Adrenal gland (tissue), 5 donors: ENCODE measurements at regions not wholly inside any gene's neighbourhood (a gene's known extent, or its start where the extent isn't known, plus 50 kb on each side); places are given as distances from the start of the nearest gene placed in this dataset.

Source experiments
- POLR2A ChIP-seq, 2 donors: fragments of 450-650 bp; IDR thresholded peaks; one replicate each; pipeline ENCODE4 v1.6.1; 2017; ENCODE audit warnings: antibody characterized with exemption in 2 of 2, mild to moderate bottlenecking in 2 of 2, moderate library complexity in 1 of 2
- TF ChIP-seq, protein P1 (sequence below), 6 experiments: fragments of 450-650 bp in 4 of 6; fragments of 200-600 bp in 2 of 6; sonication (generic) in 1 of 6; IDR thresholded peaks; 1 replicate in 5 of 6; 2 replicates in 1 of 6; pipeline versions ENCODE4 v1.5.1 to v1.8.0; 2016 to 2021; ENCODE audit warnings: antibody characterized with exemption in 6 of 6, mild to moderate bottlenecking in 2 of 6, moderate library complexity in 1 of 6
- donor health status: DM: no; HTN: no; CAD: no.

DNA sequence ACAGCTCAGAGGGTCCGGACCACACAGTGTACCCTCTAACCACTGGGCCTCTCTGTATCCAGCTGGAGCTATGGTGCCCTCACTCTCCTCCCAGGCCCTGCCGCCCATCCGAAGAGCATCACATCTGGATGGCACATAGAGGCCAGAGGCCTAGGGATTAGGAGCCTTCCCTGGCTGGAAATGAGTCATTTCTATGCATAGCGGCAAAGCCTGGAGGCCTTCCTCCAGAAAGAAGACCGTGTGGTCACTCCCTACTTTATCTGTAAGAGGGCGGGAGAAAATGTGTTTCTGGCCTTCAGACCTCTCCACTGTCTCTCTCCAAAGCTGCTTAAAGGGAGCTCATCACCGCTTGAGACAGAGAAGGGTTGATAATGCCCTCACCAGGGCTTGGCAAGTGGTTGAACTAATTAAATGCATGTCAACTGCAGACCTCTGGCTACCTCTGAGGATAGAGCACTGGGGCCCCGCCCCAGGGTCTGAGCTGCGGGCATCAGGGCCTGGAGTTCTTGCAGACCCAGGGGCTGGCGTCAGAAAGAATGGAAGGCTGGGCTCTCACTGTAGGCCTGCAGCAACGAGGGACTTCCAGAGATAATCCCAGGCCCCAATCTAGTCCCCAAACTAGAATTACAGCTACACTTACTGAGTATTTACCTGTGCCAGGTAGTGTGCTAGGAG, 122.2 kb downstream of the IRX5 start:
- TF ChIP-seq, protein P1, sequence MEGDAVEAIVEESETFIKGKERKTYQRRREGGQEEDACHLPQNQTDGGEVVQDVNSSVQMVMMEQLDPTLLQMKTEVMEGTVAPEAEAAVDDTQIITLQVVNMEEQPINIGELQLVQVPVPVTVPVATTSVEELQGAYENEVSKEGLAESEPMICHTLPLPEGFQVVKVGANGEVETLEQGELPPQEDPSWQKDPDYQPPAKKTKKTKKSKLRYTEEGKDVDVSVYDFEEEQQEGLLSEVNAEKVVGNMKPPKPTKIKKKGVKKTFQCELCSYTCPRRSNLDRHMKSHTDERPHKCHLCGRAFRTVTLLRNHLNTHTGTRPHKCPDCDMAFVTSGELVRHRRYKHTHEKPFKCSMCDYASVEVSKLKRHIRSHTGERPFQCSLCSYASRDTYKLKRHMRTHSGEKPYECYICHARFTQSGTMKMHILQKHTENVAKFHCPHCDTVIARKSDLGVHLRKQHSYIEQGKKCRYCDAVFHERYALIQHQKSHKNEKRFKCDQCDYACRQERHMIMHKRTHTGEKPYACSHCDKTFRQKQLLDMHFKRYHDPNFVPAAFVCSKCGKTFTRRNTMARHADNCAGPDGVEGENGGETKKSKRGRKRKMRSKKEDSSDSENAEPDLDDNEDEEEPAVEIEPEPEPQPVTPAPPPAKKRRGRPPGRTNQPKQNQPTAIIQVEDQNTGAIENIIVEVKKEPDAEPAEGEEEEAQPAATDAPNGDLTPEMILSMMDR (IDR thresholded peaks at IDR 0.05): no peak
- TF ChIP-seq POLR2A (IDR thresholded peaks at IDR 0.05): no peak
